ENCODE measurements at regions not wholly inside any gene's neighbourhood (a gene's known extent, or its start where the extent isn't known, plus 50 kb on each side); places are given as distances from the start of the nearest gene placed in this dataset.

GRCh38 chr4:164139291-164139690 is 614.6 kb upstream of the SMIM31 start (continued):
- TF ChIP-seq, protein P1, sequence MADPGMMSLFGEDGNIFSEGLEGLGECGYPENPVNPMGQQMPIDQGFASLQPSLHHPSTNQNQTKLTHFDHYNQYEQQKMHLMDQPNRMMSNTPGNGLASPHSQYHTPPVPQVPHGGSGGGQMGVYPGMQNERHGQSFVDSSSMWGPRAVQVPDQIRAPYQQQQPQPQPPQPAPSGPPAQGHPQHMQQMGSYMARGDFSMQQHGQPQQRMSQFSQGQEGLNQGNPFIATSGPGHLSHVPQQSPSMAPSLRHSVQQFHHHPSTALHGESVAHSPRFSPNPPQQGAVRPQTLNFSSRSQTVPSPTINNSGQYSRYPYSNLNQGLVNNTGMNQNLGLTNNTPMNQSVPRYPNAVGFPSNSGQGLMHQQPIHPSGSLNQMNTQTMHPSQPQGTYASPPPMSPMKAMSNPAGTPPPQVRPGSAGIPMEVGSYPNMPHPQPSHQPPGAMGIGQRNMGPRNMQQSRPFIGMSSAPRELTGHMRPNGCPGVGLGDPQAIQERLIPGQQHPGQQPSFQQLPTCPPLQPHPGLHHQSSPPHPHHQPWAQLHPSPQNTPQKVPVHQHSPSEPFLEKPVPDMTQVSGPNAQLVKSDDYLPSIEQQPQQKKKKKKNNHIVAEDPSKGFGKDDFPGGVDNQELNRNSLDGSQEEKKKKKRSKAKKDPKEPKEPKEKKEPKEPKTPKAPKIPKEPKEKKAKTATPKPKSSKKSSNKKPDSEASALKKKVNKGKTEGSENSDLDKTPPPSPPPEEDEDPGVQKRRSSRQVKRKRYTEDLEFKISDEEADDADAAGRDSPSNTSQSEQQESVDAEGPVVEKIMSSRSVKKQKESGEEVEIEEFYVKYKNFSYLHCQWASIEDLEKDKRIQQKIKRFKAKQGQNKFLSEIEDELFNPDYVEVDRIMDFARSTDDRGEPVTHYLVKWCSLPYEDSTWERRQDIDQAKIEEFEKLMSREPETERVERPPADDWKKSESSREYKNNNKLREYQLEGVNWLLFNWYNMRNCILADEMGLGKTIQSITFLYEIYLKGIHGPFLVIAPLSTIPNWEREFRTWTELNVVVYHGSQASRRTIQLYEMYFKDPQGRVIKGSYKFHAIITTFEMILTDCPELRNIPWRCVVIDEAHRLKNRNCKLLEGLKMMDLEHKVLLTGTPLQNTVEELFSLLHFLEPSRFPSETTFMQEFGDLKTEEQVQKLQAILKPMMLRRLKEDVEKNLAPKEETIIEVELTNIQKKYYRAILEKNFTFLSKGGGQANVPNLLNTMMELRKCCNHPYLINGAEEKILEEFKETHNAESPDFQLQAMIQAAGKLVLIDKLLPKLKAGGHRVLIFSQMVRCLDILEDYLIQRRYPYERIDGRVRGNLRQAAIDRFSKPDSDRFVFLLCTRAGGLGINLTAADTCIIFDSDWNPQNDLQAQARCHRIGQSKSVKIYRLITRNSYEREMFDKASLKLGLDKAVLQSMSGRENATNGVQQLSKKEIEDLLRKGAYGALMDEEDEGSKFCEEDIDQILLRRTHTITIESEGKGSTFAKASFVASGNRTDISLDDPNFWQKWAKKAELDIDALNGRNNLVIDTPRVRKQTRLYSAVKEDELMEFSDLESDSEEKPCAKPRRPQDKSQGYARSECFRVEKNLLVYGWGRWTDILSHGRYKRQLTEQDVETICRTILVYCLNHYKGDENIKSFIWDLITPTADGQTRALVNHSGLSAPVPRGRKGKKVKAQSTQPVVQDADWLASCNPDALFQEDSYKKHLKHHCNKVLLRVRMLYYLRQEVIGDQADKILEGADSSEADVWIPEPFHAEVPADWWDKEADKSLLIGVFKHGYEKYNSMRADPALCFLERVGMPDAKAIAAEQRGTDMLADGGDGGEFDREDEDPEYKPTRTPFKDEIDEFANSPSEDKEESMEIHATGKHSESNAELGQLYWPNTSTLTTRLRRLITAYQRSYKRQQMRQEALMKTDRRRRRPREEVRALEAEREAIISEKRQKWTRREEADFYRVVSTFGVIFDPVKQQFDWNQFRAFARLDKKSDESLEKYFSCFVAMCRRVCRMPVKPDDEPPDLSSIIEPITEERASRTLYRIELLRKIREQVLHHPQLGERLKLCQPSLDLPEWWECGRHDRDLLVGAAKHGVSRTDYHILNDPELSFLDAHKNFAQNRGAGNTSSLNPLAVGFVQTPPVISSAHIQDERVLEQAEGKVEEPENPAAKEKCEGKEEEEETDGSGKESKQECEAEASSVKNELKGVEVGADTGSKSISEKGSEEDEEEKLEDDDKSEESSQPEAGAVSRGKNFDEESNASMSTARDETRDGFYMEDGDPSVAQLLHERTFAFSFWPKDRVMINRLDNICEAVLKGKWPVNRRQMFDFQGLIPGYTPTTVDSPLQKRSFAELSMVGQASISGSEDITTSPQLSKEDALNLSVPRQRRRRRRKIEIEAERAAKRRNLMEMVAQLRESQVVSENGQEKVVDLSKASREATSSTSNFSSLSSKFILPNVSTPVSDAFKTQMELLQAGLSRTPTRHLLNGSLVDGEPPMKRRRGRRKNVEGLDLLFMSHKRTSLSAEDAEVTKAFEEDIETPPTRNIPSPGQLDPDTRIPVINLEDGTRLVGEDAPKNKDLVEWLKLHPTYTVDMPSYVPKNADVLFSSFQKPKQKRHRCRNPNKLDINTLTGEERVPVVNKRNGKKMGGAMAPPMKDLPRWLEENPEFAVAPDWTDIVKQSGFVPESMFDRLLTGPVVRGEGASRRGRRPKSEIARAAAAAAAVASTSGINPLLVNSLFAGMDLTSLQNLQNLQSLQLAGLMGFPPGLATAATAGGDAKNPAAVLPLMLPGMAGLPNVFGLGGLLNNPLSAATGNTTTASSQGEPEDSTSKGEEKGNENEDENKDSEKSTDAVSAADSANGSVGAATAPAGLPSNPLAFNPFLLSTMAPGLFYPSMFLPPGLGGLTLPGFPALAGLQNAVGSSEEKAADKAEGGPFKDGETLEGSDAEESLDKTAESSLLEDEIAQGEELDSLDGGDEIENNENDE (IDR thresholded peaks at IDR 0.05; ENCODE audit: insufficient replicate concordance, low read length), result no peak

Measured in H1 (cell line).